ENCODE measurements at regions not wholly inside any gene's neighbourhood (a gene's known extent, or its start where the extent isn't known, plus 50 kb on each side); places are given as distances from the start of the nearest gene placed in this dataset.
"Not testable (repeated sequence)": the region's sequence is repeated elsewhere in the genome, so short reads cannot be mapped to it uniquely, and the experiment has no call there.

DNA sequence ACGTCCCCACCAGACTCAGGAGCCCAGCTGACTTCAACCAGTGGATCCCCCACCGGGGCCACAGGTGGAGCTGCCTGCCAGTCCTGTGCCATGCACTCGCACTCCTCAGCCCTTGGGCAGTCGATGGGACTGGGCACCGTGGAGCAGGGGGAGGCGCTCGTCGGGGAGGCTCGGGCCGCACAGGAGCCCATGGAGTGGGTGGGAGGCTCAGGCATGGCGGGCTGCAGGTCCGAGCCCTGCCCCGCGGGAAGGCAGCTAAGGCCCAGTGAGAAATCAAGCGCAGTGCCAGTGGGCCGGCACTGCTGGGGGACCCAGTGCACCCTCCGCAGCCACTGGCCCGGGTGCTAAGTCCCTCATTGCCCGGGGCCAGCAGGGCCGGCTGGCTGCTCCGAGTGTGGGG is 52.3 kb upstream of the LRRC30 start:
- H3K4me2 ChIP-seq (ENCODE audit: low read length); H3K36me3 ChIP-seq (ENCODE audit: control insufficient read depth, insufficient read depth, low read length); H3K79me2 ChIP-seq; H3K4me3 ChIP-seq (ENCODE audit: low read depth, low read length); H2AFZ ChIP-seq; H3K9ac ChIP-seq; H3K27ac ChIP-seq; H3K27me3 ChIP-seq (ENCODE audit: control insufficient read depth, insufficient read depth, low read length); H3K9me3 ChIP-seq (ENCODE audit: control insufficient read depth, low read length); H3K4me1 ChIP-seq: not testable (repeated sequence)

DNA sequence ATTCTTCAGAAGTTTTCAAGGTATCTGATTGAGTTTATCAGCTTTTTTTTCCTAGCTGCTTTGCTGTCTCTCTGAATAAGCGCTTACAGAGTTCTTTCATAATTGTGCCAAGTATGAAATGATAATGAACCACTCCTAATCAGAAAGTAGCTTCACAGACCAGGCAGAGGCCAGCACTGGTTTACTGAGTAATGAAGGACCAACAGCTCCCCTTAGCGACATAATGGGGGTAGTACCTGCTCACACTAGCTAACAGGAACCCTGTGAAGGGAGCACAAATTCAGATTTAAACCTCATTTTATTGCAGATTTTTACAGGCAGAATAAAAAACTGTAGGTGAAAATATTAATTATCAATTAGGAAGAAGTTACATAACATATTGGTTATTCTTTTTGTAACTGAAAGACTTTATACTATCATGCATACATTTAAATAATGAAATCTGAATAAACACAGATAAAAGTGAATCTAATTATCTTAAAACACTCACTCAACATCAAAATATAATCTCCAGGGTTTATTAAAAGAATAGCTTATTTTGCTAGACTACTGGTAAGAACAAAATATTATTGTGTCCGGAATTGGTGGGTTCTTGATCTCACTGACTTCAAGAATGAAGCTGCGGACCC is 53.7 kb upstream of the LRRC30 start:
- H3K9ac ChIP-seq, result no peak overlapping the region
- no peak overlapping the region for H2AFZ ChIP-seq
- no peaks in the 10 kb centered on the region for H3K4me1 ChIP-seq
- no peaks in the 10 kb centered on the region for H3K9me3 ChIP-seq (ENCODE audit: control insufficient read depth, low read length)
- TF ChIP-seq, protein P1, sequence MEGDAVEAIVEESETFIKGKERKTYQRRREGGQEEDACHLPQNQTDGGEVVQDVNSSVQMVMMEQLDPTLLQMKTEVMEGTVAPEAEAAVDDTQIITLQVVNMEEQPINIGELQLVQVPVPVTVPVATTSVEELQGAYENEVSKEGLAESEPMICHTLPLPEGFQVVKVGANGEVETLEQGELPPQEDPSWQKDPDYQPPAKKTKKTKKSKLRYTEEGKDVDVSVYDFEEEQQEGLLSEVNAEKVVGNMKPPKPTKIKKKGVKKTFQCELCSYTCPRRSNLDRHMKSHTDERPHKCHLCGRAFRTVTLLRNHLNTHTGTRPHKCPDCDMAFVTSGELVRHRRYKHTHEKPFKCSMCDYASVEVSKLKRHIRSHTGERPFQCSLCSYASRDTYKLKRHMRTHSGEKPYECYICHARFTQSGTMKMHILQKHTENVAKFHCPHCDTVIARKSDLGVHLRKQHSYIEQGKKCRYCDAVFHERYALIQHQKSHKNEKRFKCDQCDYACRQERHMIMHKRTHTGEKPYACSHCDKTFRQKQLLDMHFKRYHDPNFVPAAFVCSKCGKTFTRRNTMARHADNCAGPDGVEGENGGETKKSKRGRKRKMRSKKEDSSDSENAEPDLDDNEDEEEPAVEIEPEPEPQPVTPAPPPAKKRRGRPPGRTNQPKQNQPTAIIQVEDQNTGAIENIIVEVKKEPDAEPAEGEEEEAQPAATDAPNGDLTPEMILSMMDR (IDR thresholded peaks at IDR 0.05), result peak; percentile 48
- no peak overlapping the region for H3K4me2 ChIP-seq (ENCODE audit: low read length)
- no peaks in the 10 kb centered on the region for H3K27me3 ChIP-seq (ENCODE audit: control insufficient read depth, insufficient read depth, low read length)
- H3K4me3 ChIP-seq (ENCODE audit: low read depth, low read length), result no peak overlapping the region
- no peaks in the 10 kb centered on the region for H3K79me2 ChIP-seq
- no peaks in the 10 kb centered on the region for H3K36me3 ChIP-seq (ENCODE audit: control insufficient read depth, insufficient read depth, low read length)
- H3K27ac ChIP-seq, result no peak overlapping the region

DNA sequence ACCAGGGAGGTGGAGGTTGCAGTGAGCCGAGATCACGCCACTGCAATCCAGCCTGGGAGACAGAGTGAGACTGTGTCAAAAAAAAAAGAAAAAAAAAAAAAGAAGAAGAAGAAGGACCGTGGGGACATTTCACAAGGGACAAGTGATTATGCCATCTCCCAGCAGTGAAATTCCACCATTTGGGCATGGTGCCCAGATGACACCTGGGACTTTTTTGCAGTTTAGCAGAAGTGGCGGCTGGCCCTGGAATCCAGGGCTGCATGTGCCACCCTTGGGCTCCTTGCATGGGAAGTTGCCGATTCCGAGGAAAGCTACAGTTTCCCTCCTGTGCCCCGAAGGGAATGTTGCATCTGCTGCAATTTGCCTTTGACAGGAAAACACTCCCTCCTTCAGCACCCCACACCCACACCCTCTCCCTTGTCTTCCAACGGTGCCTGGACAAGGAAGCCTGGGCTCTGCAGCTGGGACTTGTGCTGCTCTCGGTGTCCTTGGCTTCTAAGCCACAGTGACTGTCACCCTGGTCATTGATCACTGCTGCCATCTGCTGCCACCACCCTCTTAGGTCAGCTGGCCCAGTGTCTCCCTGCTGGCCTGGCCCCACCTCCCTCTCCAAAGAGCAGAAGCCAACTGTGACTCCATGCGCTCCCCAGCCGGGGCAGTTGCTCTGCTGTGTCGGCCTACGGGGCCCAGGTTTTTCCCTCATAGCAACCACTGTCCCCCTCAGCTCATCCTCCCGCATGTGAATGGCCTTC is 56.4 kb upstream of the LRRC30 start:
- TF ChIP-seq, protein P1 (IDR thresholded peaks at IDR 0.05), result no peak
- Histone ChIP-seq H3K27ac (no peak overlapping the region), H3K27me3 (ENCODE audit: control insufficient read depth, insufficient read depth, low read length) (no peaks in the 10 kb centered on the region), H3K36me3 (ENCODE audit: control insufficient read depth, insufficient read depth, low read length) (no peaks in the 10 kb centered on the region), H3K4me1 (no peaks in the 10 kb centered on the region), H3K4me2 (ENCODE audit: low read length) (no peak overlapping the region), H2AFZ (no peak overlapping the region), H3K79me2 (no peaks in the 10 kb centered on the region), H3K9me3 (ENCODE audit: control insufficient read depth, low read length) (no peaks in the 10 kb centered on the region), H3K4me3 (ENCODE audit: low read depth, low read length) (no peak overlapping the region), H3K9ac (no peak overlapping the region)

DNA sequence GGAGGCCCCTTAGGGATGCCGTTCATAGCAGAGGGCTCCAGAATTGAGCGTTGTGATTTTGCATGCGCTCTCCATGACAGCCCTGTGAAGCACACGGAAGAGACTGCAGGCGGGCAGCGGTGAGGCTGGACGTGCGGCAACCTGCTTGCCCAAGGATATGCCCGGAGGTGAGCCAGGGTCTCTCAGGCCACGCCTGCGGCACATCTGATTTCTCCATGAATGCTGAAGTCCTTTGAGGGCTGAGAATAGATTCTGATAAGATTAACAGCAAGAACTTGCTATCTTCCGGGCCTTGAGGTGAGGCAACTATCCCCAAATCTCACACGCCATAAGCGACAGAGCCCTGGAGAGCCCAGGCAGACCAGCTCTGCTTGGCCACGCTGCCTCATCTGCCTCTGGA is 55.6 kb upstream of the LAMA1 start:
- no peak overlapping the region for H3K4me2 ChIP-seq (ENCODE audit: low read length)
- no peaks in the 10 kb centered on the region for H3K4me1 ChIP-seq
- TF ChIP-seq, protein P1 (IDR thresholded peaks at IDR 0.05), result no peak
- H3K4me3 ChIP-seq (ENCODE audit: low read depth, low read length), result no peak overlapping the region
- no peak overlapping the region for H2AFZ ChIP-seq
- H3K27ac ChIP-seq, result no peak overlapping the region
- no peaks in the 10 kb centered on the region for H3K9me3 ChIP-seq (ENCODE audit: control insufficient read depth, low read length)
- no peaks in the 10 kb centered on the region for H3K36me3 ChIP-seq (ENCODE audit: control insufficient read depth, insufficient read depth, low read length)
- H3K79me2 ChIP-seq, result no peaks in the 10 kb centered on the region
- H3K27me3 ChIP-seq (ENCODE audit: control insufficient read depth, insufficient read depth, low read length), result no peaks in the 10 kb centered on the region
- no peak overlapping the region for H3K9ac ChIP-seq

DNA sequence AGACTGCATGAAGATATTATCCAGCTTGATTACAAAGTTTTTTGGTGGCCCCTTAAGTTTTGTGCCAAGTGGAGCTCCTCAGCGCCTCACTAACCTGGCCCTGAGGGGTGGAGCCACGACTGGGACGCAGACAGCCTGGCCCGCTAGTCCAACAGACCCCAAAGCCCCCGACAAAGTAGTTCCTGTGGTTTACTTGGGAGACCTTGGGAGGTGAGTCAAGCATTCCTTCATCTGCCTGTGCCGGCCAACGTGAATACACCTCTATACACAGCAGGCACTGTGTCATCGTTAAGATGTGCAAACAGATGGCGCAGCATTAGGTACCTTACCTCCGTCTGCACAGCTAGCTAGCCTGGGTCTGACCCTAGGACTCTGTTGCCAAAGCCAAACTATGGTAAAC is 55.0 kb upstream of the LAMA1 start:
- Histone ChIP-seq H2AFZ (no peak overlapping the region), H3K36me3 (ENCODE audit: control insufficient read depth, insufficient read depth, low read length) (no peaks in the 10 kb centered on the region), H3K9ac (no peak overlapping the region), H3K27me3 (ENCODE audit: control insufficient read depth, insufficient read depth, low read length) (no peaks in the 10 kb centered on the region), H3K4me2 (ENCODE audit: low read length) (no peak overlapping the region), H3K4me3 (ENCODE audit: low read depth, low read length) (no peak overlapping the region), H3K79me2 (no peaks in the 10 kb centered on the region), H3K4me1 (no peaks in the 10 kb centered on the region), H3K27ac (no peak overlapping the region), H3K9me3 (ENCODE audit: control insufficient read depth, low read length) (no peaks in the 10 kb centered on the region)
- TF ChIP-seq, protein P1 (IDR thresholded peaks at IDR 0.05), result no peak

Data from parathyroid adenoma (tissue), 2 donors.